Activated T-helper 17 cell treated with anti-CD3 and anti-CD28 coated beads, Interleukin-2, amount 50 U/mL, for 72 hours (primary cell): ENCODE measurements at regions not wholly inside any gene's neighbourhood (a gene's known extent, or its start where the extent isn't known, plus 50 kb on each side); places are given as distances from the start of the nearest gene placed in this dataset.

Experiments used
- ATAC-seq: fragments of 150-1000 bp; cut with Tn5 transposase; replicated peaks from 2 replicates; pipeline ENCODE4 v1.10.0; 2021; ENCODE audit warnings: mild to moderate bottlenecking, moderate library complexity
- H3K27ac Mint-ChIP-seq: one replicate; pipeline ENCODE4 v1.8.0; 2022; ENCODE audit warnings: mixed read lengths
- H3K27me3 Mint-ChIP-seq: one replicate; pipeline ENCODE4 v1.8.0; 2022; ENCODE audit warnings: mixed read lengths
- H3K36me3 Mint-ChIP-seq: one replicate; pipeline ENCODE4 v1.8.0; 2022; ENCODE audit warnings: low read depth, mild to moderate bottlenecking, mixed read lengths
- H3K4me1 Mint-ChIP-seq: one replicate; pipeline ENCODE4 v1.8.0; 2022; ENCODE audit warnings: mixed read lengths
- H3K4me3 Mint-ChIP-seq: one replicate; pipeline ENCODE4 v1.8.0; 2022; ENCODE audit warnings: mild to moderate bottlenecking, mixed read lengths
- H3K9me3 Mint-ChIP-seq: one replicate; pipeline ENCODE4 v1.8.0; 2022; ENCODE audit warnings: mixed read lengths

GRCh38 chr20:4608861-4609260 lies 77.4 kb upstream of the PRNP start:
- Mint-ChIP-seq H3K4me1 (peaks cover 11% of the 10 kb centered on the region), H3K27me3 (peaks cover 6% of the 10 kb centered on the region), H3K27ac (no peak overlapping the region), H3K4me3 (no peak overlapping the region), H3K36me3 (no peaks in the 10 kb centered on the region), H3K9me3 (no peaks in the 10 kb centered on the region)
- no peak for ATAC-seq

DNA sequence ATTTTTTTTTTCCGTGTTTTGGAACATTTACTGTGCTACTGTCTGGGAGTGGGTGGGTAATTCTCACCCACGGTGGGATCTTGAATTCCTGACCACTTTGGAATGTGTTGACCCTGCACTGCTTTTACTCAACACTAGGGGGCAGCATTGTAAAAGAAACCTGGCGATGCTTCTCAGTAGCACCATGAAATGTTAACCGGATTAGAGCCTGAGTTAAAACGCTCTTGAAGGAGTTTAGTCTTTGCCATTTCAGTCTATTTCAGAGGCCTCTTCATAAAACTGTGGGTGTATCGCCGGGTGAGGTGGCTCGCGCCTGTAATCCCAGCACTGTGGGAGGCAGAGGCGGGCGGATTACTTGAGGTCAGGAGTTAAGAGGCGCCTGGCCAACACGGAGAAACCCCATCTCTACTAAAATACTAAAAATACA lies 79.0 kb upstream of the PRNP start:
- no peak overlapping the region for H3K27ac Mint-ChIP-seq
- H3K4me1 Mint-ChIP-seq = peaks cover 5% of the 10 kb centered on the region
- no peaks in the 10 kb centered on the region for H3K9me3 Mint-ChIP-seq
- peak; percentile 74 for ATAC-seq
- H3K27me3 Mint-ChIP-seq = peaks cover 12% of the 10 kb centered on the region
- no peaks in the 10 kb centered on the region for H3K36me3 Mint-ChIP-seq
- H3K4me3 Mint-ChIP-seq = no peak overlapping the region

DNA sequence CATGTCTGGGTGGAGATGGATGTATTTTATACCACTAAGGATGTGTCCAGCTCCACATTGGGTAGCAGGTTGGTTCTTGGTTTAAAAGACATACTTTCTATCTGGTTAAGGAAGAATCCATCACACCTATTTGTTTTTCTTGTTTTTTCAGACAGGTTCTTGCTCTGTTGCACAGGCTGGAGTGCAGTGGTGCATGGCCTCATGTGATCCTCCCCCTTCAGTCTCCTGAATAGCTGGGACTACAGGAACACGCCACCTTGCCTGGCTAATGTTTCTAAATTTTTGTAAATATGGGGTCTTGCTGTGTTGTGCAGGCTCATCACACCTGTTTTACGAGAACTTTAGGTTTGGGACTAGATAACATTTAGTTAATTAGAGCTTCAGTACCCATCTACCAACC lies 80.2 kb upstream of the PRNP start:
- Mint-ChIP-seq H3K27ac (no peak overlapping the region), H3K27me3 (peaks cover 15% of the 10 kb centered on the region)

DNA sequence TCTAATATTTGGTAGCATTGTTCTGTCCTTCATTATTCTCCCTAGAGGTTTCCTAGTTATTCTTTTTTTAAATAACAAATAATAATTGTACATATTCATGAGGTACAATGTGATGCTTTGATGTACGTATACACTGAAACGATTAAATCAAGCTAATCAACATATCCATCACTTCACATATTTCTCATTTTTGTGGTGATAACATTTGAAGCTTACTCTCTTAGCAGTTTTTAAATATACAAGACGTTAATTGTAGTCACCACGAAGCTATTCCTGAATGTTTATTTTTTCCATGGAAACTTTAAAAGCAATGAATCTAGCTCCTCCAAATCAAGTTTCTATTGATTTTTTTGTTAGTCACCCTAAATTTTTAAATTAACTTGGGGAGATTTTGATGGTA lies 81.1 kb upstream of the PRNP start:
- Mint-ChIP-seq H3K4me1 (peaks cover 5% of the 10 kb centered on the region), H3K36me3 (no peaks in the 10 kb centered on the region), H3K27ac (no peak overlapping the region), H3K27me3 (peaks cover 15% of the 10 kb centered on the region), H3K9me3 (no peaks in the 10 kb centered on the region), H3K4me3 (no peak overlapping the region)
- no peak for ATAC-seq

More for the DNA sequence above, 80.2 kb upstream of the PRNP start:
- no peak for ATAC-seq
- no peaks in the 10 kb centered on the region for H3K36me3 Mint-ChIP-seq
- peaks cover 5% of the 10 kb centered on the region for H3K4me1 Mint-ChIP-seq
- no peak overlapping the region for H3K4me3 Mint-ChIP-seq
- H3K9me3 Mint-ChIP-seq = no peaks in the 10 kb centered on the region

GRCh38 chr20:4604580-4604979 lies 81.7 kb upstream of the PRNP start:
- no peak overlapping the region for H3K4me3 Mint-ChIP-seq

GRCh38 chr20:4603724-4604123 lies 82.5 kb upstream of the PRNP start:
- ATAC-seq = no peak
- no peaks in the 10 kb centered on the region for H3K36me3 Mint-ChIP-seq
- H3K9me3 Mint-ChIP-seq = no peaks in the 10 kb centered on the region
- H3K27ac Mint-ChIP-seq = no peak overlapping the region
- no peak overlapping the region for H3K4me3 Mint-ChIP-seq
- peaks cover 5% of the 10 kb centered on the region for H3K4me1 Mint-ChIP-seq
- peaks cover 19% of the 10 kb centered on the region for H3K27me3 Mint-ChIP-seq

More at GRCh38 chr20:4604580-4604979, 81.7 kb upstream of the PRNP start:
- no peak for ATAC-seq
- Mint-ChIP-seq H3K9me3 (no peaks in the 10 kb centered on the region), H3K4me1 (peaks cover 5% of the 10 kb centered on the region), H3K27ac (no peak overlapping the region), H3K27me3 (peaks cover 15% of the 10 kb centered on the region), H3K36me3 (no peaks in the 10 kb centered on the region)

DNA sequence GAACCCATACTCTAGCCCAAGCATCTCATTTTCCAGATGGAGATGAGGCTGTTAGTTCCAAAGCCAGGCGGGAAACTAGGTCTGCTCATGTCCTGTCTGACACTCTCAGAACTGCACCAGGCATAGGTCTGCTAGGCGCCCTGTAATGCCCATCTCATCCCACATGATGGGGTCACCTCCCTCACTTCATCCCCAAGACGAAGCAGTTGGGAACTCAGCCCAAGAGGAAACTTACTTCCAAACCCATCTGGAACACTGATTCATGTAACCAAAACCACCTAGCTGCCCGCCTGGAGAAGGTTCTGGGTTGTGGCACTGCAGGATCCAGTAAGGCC lies 84.0 kb upstream of the PRNP start:
- Mint-ChIP-seq H3K4me3 (no peak overlapping the region), H3K27ac (no peak overlapping the region), H3K4me1 (peaks cover 3% of the 10 kb centered on the region), H3K9me3 (no peaks in the 10 kb centered on the region), H3K27me3 (peaks cover 23% of the 10 kb centered on the region), H3K36me3 (no peaks in the 10 kb centered on the region)
- ATAC-seq = no peak

- H3K9me3 Mint-ChIP-seq = no peaks in the 10 kb centered on the region
- no peaks in the 10 kb centered on the region for H3K36me3 Mint-ChIP-seq
- ATAC-seq = no peak
- peaks cover 25% of the 10 kb centered on the region for H3K27me3 Mint-ChIP-seq
- no peaks in the 10 kb centered on the region for H3K4me1 Mint-ChIP-seq
- no peak overlapping the region for H3K27ac Mint-ChIP-seq
- H3K4me3 Mint-ChIP-seq = no peak overlapping the region
These were observed 84.5 kb upstream of the PRNP start for GRCh38 chr20:4601630-4602296.

DNA sequence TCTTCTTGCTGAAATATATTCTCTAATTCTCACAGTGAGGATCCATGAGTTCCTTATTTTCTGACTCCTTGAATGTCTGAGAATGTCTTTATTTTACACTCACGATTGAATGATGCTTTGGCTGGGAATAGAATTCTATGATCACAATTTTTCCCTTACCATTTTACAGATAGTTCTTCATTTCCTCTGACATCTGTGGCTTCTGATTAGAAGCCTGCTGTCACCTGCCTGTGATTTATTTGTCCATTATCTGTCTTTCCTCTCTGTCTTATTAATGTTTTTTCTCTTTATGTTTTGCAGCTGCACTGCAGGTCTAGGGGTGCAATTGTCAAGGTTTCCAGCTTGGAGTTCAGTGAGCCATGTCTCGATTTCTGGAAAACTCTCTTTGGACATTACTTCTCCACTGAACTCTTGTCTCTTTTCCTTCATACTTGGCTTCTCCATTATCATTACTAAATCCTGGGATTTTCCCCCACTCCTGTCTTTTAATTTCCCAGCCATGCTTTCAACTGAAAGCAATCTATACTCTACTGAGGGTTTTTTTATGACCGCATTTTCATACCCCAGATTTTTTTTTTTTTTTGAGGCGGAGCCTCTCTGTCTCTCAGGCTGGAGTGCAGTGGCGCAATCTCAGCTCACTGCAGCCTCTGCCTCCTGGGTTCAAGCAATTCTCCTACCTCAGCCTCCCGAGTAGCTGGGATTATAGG lies 85.8 kb upstream of the PRNP start:
- no peak overlapping the region for H3K27ac Mint-ChIP-seq
- H3K9me3 Mint-ChIP-seq = no peaks in the 10 kb centered on the region
- no peak for ATAC-seq
- H3K4me3 Mint-ChIP-seq = no peak overlapping the region
- no peaks in the 10 kb centered on the region for H3K4me1 Mint-ChIP-seq
- H3K36me3 Mint-ChIP-seq = no peaks in the 10 kb centered on the region
- peaks cover 28% of the 10 kb centered on the region for H3K27me3 Mint-ChIP-seq

- Mint-ChIP-seq H3K27me3 (peaks cover 19% of the 10 kb centered on the region), H3K36me3 (no peaks in the 10 kb centered on the region), H3K4me1 (no peaks in the 10 kb centered on the region), H3K27ac (no peak overlapping the region), H3K9me3 (no peaks in the 10 kb centered on the region), H3K4me3 (no peak overlapping the region)
- ATAC-seq = no peak
These were observed 89.0 kb upstream of the PRNP start for GRCh38 chr20:4597215-4597614.

- ATAC-seq = no peak
- no peaks in the 10 kb centered on the region for H3K36me3 Mint-ChIP-seq
- peaks cover 8% of the 10 kb centered on the region for H3K27me3 Mint-ChIP-seq
- H3K4me1 Mint-ChIP-seq = no peaks in the 10 kb centered on the region
- no peaks in the 10 kb centered on the region for H3K9me3 Mint-ChIP-seq
- no peak overlapping the region for H3K27ac Mint-ChIP-seq
- H3K4me3 Mint-ChIP-seq = peak overlapping the region; percentile 64
These were observed 93.1 kb upstream of the PRNP start for GRCh38 chr20:4593149-4593525.

GRCh38 chr20:4592316-4593148 lies 93.7 kb upstream of the PRNP start:
- Mint-ChIP-seq H3K4me3 (peak overlapping the region; percentile 64), H3K36me3 (no peaks in the 10 kb centered on the region), H3K9me3 (no peaks in the 10 kb centered on the region), H3K27me3 (peaks cover 8% of the 10 kb centered on the region), H3K4me1 (no peaks in the 10 kb centered on the region), H3K27ac (no peak overlapping the region)
- peak; percentile 81 for ATAC-seq

DNA sequence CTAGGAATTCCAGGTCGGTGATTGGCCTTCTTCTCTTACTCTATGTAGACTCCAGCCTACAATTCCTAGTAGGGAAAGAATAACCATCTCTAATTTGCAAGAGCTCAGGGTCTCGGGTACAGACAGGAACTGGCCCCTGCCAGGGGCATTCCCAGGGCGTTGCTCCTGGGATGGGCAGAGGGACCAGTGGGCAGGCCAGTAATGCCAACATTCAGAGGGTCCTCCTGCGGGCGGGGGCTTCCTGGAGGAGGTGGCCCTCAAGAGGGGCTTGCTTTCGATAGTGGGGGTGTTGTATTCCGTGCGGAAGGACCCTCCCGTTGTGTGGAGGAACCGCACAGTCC lies 94.3 kb upstream of the PRNP start:
- ATAC-seq = no peak
- Mint-ChIP-seq H3K4me1 (no peaks in the 10 kb centered on the region), H3K4me3 (peak overlapping the region; percentile 36), H3K27me3 (peaks cover 4% of the 10 kb centered on the region), H3K36me3 (no peaks in the 10 kb centered on the region), H3K9me3 (no peaks in the 10 kb centered on the region), H3K27ac (no peak overlapping the region)

GRCh38 chr20:4585758-4586157 lies 100.5 kb upstream of the PRNP start:
- H3K9me3 Mint-ChIP-seq = no peaks in the 10 kb centered on the region
- peaks cover 21% of the 10 kb centered on the region for H3K27me3 Mint-ChIP-seq
- H3K27ac Mint-ChIP-seq = no peak overlapping the region
- H3K4me1 Mint-ChIP-seq = no peaks in the 10 kb centered on the region
- H3K4me3 Mint-ChIP-seq = no peak overlapping the region
- no peaks in the 10 kb centered on the region for H3K36me3 Mint-ChIP-seq
- ATAC-seq = no peak
